ENCODE measurements at regions not wholly inside any gene's neighbourhood (a gene's known extent, or its start where the extent isn't known, plus 50 kb on each side); places are given as distances from the start of the nearest gene placed in this dataset.

GRCh38 chr13:106133025-106133424 is 402.4 kb downstream of the EFNB2 start:
- DNase-seq (ENCODE audit: low read depth in 2 of 2), result no peak

- no peak for DNase-seq (ENCODE audit: low read depth in 2 of 2)
Measured at GRCh38 chr13:106132216-106132615, 403.2 kb downstream of the EFNB2 start.

- no peak for DNase-seq (ENCODE audit: low read depth in 2 of 2)
Measured at GRCh38 chr13:106129993-106130392, 405.5 kb downstream of the EFNB2 start.

- no peak for DNase-seq (ENCODE audit: low read depth in 2 of 2)
Measured at GRCh38 chr13:106129273-106129672, 406.2 kb downstream of the EFNB2 start.

- DNase-seq (ENCODE audit: low read depth in 2 of 2), result no peak
Measured at GRCh38 chr13:106122234-106122633, 413.2 kb downstream of the EFNB2 start.

DNA sequence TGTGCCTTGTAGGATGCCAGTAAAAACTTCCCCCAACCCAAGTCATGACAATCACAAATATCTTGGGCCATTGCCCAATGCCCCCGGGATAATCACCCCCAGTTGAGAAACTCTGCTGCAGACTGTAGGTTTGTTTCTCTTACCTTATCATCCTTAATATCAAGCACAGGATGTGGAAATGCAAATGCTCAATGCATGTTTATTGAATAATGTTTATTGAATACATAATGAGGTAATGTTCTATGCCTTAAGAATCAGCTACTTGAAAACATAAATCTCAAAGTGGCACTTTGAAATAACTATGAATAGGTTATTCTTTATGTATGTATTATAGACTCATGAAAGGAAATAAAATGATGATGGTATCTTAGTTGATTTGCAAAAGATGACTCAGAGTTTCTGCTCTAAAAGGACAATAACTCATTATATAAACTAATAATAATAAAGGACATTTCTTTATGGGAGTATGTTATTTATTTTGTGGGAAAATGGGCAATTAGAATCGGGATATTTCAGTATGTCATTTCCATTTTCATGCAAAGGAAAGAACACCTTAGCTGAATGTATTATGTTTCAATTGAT is 414.2 kb downstream of the EFNB2 start:
- DNase-seq (ENCODE audit: low read depth in 2 of 2), result no peak

GRCh38 chr13:106118996-106119395 is 416.5 kb downstream of the EFNB2 start:
- no peak for DNase-seq (ENCODE audit: low read depth in 2 of 2)

GRCh38 chr13:106118050-106118449 is 417.4 kb downstream of the EFNB2 start:
- no peak for DNase-seq (ENCODE audit: low read depth in 2 of 2)

GRCh38 chr13:106117640-106118039 is 417.8 kb downstream of the EFNB2 start:
- DNase-seq (ENCODE audit: low read depth in 2 of 2), result no peak

- DNase-seq (ENCODE audit: low read depth in 2 of 2), result no peak
Measured at GRCh38 chr13:106117035-106117434, 418.4 kb downstream of the EFNB2 start.

DNA sequence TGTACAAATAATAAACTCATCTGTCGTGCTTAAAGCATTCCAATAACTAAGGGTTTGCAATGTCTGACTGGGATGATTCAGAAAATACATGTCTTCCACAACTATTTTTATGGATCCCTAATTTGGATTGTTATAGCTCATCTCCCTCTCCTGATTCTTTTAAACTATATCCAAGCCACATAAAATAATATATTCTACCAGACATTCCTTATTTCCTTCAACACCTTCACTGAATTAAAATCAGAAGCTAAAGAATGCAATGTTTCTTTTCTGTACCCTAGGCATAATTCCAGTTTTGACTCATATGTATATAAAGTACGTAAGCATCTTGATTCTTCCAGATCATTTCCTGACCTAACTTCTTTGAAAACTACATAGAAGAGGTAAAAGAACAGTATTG is 420.4 kb downstream of the EFNB2 start:
- DNase-seq (ENCODE audit: low read depth in 2 of 2), result no peak

GRCh38 chr13:106113796-106114195 is 421.7 kb downstream of the EFNB2 start:
- DNase-seq (ENCODE audit: low read depth in 2 of 2), result no peak

DNA sequence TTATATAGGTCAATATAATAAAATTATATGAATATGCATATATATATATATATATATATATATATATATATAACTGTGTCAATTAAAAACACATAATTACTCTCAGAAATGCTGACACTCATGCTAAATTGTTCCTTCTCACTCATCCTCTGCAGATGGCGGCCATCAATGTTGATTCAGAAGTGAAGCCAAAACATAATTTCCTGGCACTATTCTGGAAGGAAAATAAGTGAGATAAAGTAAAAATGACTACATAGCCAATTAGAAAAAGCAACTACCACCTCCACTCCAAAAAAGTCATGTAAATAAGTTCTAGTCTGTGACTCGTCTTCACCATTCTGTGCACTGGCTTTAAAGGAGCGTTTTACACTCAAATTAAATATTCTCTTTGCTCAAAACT is 423.3 kb downstream of the EFNB2 start:
- no peak for DNase-seq (ENCODE audit: low read depth in 2 of 2)

GRCh38 chr13:106110241-106110855 is 425.1 kb downstream of the EFNB2 start:
- DNase-seq (ENCODE audit: low read depth in 2 of 2), result no peak

DNA sequence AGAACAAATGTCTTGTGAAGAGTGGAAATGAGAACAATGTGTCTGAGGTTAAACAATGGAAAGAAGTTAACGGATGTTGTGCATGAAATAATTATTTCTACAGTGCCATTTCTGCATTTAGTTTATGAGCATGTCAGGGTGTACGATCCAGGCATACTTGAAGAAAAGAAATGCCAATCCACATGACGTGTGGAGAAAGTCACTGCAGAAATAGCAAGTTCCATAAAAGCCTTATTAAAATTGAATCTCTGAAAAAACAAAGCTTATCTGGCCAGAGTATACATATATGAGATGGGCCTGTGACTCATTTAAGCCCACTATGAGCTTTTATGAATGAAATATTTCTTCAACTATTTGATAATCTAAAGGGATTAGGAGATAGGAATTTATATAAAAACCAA is 426.1 kb downstream of the EFNB2 start:
- DNase-seq (ENCODE audit: low read depth in 2 of 2), result no peak

DNA sequence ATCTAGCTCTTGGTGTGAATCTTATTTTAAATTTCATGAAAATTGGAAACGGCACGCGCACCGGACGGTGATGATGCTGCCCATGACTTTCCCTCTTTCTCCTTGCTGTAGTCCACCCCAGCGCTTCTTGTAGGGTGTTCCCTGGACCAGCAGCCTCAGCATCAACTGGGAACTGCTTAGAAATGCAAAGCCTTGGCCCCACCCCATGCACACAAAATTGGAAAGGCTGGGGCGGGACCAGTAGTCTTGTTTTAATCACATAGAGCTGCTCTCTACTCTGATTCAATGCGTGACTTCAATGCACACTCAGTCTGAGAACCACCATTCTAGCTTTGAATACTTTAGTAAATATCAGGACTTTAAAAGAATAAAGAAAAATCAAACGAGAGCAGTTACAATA is 427.1 kb downstream of the EFNB2 start:
- no peak for DNase-seq (ENCODE audit: low read depth in 2 of 2)

GRCh38 chr13:106107061-106107460 is 428.4 kb downstream of the EFNB2 start:
- no peak for DNase-seq (ENCODE audit: low read depth in 2 of 2)

DNA sequence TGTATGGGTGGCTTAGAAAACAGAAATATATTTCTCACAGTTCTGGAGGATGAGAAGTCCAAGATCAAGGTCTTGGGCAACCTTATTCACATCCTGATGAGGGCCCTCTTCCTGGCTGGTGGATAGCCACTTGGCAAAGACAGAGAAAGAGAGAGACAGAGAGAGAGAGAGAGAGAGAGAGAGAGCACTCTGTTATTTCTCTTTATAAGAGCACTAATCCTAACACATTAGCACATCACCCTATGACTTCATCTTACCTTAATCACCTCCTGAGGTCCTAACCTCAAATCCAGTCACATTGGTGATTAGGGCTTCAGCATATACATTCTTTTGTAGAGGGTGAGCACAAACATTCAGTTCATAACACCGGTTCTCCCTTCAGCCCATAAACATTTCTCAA is 430.3 kb downstream of the EFNB2 start:
- no peak for DNase-seq (ENCODE audit: low read depth in 2 of 2)

DNA sequence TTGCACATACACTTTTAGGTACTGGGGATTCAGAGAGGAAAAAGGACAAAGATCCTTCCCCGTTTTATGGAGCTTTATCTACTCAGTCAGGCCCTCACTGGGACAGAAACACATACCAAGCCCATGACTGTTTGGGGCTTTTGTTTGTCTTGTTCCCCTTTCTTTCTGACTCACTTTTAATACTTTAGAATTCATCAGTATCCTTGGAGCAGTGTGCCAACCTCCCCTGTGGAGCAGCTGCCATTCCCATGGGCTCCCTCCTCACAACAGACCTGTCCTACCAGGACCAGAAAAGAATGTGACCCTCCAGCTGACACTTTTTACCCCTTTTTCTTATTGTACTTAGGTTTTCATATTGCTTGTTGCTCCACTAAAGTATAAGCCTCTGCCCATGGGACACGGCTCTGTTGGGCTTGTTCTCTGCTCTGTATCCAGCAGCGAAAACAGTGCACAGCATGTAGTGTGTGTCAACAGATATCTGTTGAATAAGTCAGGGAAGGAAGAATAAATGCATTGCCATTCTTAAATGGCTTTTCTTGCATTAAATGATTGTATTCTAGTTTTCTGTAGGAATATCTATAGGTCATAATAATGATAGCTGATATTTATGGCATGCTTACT is 431.1 kb downstream of the EFNB2 start:
- DNase-seq (ENCODE audit: low read depth in 2 of 2), result no peak

- DNase-seq (ENCODE audit: low read depth in 2 of 2), result no peak
Measured at GRCh38 chr13:106103779-106104178, 431.7 kb downstream of the EFNB2 start.

- no peak for DNase-seq (ENCODE audit: low read depth in 2 of 2)
Measured at GRCh38 chr13:106102786-106103185, 432.7 kb downstream of the EFNB2 start.

DNA sequence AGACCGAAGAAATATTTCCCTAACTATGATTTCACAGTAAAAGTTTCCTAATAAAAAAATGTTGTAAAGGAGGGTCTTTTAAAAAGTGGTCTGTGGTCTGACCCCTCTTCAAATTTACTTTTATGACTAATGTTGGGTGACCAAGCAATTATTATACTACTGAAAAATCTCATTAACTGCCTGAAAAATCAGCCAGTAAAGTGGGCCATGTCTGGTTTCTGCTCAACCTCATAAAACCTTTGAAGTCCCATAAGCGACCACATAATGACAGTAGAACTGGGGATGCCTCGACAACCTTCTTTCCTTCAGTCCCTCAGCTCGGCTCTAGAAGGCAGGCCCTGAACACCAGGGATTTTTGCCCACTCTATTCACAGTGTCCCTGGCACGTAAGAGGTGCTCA is 434.3 kb downstream of the EFNB2 start:
- DNase-seq (ENCODE audit: low read depth in 2 of 2), result no peak

- no peak for DNase-seq (ENCODE audit: low read depth in 2 of 2)
Measured at GRCh38 chr13:106100171-106100919, 435.1 kb downstream of the EFNB2 start.
